HG03432 (cell line): ENCODE measurements at regions not wholly inside any gene's neighbourhood (a gene's known extent, or its start where the extent isn't known, plus 50 kb on each side); places are given as distances from the start of the nearest gene placed in this dataset.

Experiments used
- ATAC-seq: cut with Tn5 transposase; IDR thresholded peaks from one replicate; pipeline ENCODE4 v1.9.1; 2021; ENCODE audit warnings: mild to moderate bottlenecking, moderate library complexity; ENCODE audit not compliant: unreplicated experiment

DNA sequence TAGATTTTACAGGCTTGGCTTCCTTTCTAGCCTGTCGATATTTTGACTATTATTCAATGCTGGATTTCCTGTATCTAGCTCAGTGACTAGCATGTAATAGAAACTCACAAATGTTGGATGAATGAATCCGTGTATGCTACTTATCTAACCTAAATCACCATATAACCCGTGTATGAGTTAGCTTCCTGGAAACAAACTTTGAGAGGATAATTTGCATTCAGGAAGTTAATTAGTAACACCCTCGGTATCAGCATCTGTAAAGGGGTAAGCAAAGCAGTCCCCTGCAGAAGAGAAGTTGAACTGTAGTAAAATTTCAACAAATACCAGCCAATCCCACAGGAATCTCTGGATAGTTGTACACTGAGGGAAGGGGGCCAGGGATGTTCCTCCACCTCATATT lies 269.4 kb upstream of the LRATD1 start:
- ATAC-seq = no peak

DNA sequence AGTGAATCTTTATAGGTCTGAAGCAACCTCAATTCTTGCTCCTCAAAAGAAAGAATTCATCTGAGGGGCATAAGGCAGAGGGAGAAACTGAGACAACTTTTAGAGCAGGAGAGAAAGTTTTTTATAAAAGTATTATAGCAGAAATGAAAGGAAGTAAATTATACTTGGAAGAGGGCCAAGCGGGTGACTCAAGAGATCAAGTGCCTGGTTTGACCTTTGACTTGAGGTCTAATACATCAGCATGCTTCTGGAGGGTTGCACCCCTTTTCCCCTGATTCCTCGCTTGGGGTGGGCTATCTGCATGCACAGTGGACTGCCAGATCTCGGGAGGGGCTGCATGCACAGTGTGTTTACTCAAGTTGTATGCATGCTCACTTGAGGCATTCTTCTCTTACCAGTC lies 268.5 kb upstream of the LRATD1 start:
- ATAC-seq = no peak

DNA sequence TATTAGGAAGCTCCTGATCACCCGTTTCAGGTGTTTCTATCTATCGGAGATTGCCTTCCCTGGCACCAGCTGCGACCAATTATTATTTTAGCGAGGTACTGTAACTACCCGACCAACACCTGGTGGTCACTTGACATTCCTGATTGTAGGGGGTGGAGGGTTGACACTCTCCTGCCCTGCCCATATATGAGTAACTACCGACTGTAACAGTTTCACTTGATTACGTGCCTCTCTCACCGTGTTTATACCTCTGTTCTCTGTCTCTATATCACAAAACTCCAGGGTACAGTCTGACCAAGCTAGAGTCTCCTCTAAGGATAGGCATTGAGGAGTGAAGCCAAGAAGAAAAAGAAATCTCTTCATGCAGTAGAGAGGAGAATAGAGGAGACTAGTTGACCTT lies 268.0 kb upstream of the LRATD1 start:
- no peak for ATAC-seq

DNA sequence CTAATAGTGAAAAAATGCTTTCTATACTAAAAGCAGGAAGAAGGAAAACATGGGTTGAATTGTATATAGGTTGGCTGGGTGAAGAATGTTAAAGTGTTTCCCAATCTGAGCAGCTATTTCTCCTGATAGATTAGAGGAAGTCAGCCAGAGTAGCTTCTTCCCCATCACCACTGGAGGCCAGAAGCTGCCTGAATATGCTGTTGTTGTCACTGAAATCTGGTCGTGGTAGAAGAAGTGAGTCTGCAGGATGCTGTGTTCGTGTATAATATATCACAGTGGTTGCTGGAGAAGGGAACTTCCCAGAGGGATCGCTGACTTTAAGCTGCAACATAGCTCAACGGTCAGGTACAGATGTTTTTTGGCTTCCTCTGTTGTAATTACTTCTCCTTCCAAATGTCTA lies 247.5 kb upstream of the LRATD1 start:
- no peak for ATAC-seq

DNA sequence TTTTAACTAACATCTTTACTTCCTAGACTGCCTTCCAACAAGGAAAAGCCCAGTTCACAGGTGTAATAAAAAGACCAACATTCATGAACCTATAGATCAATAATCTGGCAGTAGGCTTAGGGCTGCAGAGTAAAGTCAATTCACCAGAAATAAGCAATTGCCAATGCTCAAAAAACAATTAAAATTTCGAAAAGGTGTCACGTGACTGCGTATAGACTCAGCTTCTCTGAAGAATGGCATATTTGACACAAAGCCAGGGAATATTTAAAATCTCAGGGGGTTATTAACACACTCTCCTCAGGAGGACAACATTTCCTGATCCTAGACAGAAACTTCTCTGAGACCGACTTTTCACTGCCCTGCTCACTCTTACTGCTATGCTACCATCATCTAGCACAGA lies 245.2 kb upstream of the LRATD1 start:
- no peak for ATAC-seq

DNA sequence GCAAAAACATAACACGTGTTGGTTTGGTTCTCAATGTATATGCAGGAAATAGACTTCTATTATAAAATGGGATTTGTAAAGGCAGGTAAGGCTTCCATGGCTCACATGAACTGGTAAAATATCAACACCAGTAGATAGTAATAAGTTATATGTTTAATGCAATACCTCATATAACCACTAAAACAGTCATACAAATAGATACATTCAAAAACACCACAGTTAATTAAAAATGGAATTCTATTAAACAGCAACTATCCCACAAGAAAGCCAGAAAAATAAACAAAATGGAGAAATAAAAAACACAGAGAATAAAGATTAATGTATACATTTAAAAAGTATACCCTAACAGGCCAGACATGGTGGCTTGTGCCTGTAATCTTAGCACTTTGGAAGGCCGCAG lies 243.8 kb upstream of the LRATD1 start:
- ATAC-seq = no peak

DNA sequence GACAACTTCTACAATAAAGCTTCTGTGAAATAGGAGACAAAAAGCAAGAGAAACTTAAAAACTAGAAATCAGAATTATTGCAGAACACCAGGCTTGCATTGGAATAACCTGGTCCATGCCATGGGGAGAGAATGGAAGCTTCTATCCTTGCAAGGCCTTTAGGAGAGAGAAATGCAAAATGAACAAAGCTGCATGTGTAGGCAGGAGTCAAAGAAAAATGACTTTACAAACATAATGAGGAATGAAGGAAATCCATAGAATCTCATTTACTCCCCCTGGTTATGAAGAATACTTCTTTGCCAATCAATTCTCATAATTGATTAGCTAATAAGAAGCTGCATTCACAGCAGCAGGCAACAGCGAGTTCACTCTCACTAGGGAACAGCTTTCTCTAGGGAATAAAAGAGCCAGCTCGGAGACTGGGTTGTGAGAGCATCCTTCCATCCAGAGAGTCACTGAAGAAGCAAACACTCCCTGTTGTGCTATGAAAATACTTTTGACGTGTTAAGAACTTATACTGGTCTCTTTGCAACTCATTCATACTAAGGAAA lies 235.9 kb upstream of the LRATD1 start:
- ATAC-seq = no peak

DNA sequence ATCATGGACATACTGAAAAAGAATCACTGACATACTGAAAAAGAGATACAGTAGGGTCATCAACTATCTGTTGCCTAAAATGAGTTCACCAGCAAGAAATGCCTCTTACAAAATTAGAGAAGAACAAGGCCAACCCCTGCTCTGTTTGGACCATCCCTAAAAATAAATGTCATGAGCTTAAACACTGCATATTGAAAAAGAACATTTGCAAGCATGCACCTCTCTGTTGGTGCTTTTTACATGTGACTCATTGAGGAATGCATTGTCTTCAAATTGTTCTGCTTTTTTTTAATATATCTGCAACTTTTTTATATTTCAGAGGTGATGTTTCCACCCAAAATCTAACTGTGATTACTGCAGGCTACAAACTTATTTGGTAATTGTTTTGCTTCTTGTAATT lies 233.9 kb upstream of the LRATD1 start:
- ATAC-seq = no peak

DNA sequence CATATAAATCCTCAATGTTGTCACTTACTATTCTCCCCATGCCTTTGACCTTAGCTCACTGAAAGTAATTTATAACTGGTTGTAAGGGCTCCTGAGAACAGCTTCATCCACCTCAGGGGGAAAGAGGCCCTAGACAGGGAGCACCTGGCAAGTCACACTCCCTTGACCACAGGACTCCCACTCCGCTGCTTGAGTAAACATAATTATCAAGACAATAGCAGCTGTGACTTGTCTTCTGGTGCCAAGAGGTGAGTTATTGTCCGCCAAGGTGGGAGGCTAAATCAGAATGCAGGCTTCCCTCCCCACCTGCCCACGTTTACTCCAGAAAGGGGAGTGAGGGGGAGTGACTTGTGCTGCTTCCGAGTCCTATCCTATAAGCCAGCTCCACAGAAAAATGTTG lies 230.6 kb upstream of the LRATD1 start:
- ATAC-seq = peak; percentile 51

DNA sequence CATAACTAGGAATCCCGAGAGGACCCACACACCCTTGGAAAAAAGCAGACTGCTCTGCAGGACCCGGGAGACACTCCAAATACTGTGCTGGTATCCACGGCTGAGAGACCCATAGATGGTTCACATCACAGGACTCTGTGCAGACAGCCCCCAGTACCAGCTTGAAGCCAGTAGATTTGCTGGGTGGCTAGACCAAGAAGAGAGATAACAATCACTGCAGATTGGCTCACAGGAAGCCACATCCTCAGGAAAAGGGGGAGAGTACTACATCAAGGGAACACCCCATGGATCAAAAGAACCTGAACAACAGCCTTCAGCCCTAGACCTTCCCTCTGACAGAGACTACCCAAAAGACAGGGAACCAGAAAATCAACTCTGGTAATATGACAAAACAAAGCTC lies 223.8 kb upstream of the LRATD1 start:
- no peak for ATAC-seq

DNA sequence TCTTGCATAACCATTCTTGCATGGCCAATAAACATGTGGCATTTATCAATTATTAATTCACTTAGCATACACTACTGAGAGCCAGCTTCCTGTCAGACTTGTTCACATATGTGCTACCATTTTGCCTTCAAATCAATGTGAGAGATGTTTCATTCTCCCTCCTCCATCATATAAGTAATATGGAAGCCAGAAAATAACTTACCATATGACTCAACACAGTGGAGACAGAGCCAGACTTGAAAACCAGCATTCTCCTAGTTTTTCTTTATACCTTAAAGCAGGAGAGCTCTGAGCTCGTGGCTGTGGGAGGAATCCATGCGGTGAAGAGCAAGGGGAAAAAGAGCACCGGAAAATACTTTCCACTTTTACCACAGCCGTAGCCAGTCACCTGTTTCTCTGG lies 215.0 kb upstream of the LRATD1 start:
- no peak for ATAC-seq

DNA sequence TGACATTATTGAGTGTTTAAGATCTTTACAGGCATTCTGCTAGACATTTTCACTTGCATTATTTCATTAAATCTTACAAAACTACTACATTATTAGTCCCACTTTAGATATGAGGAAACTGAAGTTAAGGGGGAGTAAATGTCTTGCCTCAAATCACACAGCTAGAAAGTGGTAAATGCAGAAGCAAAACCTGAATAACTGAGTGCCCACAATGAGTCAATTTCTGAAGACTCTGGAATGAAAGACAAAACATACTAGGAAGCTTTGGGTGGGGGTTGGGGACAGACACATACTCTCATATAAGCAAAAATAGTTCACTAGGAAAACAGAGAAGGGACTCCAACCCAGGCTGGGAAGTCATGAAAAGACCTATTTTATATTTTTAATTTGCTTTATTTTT lies 214.4 kb upstream of the LRATD1 start:
- no peak for ATAC-seq

DNA sequence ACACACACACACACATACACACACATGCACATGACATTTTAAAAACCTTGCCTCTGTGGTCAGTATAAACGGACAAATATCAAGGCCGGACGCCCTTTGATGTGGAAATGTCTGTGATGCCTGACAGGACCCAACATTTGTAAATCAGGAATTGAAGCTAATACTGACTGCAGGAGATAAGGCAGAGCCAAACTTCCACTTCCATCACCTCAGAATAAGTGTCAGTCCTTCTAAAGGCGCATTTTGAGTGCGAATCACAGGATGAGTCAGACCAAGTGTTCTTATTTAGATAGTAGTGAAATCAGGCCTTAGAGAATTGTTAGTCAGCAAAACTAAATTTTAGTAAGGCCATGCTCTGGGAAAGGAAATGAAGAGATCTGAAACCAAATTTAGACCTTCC lies 211.7 kb upstream of the LRATD1 start:
- peak; percentile 27 for ATAC-seq

DNA sequence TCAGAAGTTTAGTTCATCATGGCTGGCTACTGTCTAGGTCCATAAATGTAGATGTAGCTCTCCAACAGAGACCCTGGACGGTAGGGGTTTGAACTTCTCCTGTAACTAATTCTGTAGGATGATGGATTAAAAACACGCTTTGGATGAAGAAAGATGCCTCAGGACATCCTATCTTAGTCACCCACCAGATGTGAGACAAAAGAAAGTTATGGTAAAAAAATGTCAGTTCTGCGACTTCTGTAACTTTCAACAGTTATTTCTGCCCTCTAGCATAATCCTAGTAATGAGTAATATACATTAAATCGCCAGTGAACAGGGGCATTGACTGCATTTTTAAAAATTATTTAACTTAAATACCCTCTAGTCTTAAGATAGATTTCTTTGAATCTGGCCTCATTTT lies 210.1 kb upstream of the LRATD1 start:
- no peak for ATAC-seq

DNA sequence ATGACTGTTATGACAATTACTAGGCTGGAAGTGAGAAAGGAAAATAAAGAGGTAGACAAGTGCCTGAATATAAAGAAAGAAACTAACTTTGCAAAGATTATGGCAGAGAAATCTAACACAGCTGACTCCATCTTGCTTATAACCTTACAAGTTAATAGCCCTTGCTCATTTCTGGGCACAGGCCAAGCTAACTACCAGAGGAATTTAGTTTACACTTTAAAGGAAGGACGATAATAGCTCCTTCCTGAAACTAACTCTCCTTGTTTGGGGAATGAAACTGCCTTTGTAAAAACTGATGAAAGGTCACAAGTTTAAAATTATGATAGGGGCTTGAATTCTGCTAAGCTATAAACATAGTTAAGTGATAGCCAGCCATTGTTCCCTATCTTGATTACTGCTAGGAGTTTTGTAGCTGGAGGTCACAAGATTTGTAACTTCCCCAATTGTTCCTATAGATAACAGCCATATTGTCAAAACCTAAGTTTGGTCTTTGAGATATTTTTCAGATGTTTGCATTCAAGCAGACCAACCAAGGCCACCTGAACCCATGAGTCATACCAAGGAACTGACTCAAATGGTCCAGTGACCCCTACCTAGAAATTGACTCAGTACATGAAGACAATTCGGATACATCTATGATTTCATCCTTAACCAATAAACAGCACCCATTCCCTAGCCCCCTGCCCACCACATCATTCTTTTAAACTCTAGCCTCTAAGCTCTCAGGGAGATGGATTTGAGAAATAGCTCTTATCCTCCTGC lies 209.2 kb upstream of the LRATD1 start:
- ATAC-seq = peak; percentile 35

DNA sequence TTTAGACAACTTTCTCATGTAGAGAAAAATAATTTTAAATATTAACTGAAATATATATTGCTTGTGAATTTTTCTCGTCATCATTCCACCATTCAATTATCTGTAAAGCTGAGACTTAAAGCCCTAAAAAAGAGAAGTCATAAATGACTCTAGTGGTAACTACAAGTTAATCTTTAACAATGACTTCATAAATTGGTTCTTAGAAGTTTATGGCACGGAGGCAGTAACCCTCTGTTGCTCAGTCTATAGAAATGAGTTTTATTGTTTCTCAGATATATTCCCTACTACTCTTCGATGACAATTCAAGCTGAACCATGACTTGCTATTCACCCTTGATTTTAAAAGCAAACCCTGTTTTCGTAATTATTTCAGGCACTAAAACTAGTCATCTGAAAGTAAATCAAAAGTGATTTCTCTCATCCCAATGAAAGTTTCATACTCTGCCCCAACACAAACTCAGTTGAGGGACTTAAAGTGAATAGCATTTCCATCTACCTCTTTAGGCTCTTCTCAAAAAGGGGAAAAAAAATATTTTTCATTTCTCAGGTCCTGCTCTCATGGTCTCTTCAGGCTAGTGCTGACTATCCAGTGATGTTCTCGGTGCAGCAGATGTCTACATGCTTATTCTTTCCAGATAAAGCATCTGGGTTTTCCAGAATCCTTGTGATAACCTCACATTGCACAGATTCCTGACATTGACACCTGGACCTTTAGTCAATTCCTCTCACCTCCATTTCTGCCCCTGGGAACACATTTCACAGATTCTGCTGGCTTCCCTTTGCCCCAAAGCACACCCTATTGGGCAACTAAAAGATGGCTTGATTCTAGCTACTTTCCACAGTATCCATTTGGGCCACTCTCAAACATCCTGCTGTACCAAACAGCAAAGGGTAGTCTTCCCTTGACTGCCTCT lies 207.8 kb upstream of the LRATD1 start:
- peak; percentile 74 for ATAC-seq

DNA sequence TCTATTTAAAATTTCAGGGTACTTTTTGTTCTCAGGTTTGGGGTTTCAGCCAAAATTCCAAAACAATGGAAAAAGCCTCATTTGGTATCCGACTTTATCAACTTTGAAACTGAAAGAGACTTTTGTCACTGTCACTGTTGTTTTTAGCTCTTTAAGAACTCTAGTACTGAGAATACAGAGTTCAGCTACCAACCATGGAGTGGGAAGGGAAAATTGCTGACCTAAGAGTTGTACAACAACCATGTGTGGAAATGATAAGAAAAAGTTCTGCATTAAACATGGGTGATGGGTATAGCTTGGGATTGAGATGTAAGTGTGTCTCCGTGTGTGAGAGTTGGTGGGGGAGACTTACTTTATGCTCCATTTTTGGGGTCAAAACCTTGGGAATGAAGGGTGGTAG lies 206.6 kb upstream of the LRATD1 start:
- no peak for ATAC-seq

DNA sequence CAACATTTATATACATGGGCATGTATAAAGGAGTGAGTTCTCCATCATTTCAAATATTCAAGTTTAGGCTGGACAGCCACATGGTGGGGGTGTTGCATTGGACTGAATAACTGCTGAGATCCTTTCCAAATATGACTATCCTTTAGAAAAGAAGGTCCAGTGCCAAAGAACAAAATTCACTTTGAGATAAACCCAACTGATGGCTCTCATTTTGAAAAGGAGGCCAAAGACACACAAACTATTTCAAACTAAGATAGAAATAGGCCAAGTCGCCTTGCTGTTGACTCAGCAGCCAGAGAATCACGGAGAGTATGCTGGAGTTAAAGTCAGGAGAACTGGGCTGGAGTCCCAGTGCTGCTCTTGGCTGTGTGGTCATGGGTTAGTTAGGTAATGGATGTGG lies 204.5 kb upstream of the LRATD1 start:
- no peak for ATAC-seq

DNA sequence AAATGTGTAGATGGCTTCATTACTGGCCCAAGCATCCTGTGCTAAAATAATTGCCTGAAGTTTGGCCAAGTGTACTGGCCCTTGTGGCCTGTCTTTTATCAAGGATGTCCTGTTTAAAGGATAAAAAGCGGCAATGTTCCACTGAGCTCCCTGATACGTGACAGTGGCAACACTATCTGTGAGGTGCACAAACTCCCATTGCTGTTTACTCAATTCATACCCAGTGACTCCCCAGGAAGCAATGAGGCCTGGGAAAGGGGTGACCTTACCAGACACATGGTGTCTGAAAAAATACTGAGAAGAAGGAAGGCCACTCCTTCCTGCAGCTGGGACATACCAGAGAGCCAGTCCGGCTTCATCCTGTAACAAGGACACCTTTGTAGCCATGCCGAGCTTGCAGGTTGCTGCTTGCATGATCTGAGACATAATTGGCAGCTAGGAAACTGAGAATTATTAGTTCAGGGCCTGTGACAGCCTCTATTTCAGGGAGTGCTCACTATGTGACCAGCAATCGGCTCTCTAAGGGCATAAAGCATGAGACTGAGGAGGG lies 198.5 kb upstream of the LRATD1 start:
- no peak for ATAC-seq

DNA sequence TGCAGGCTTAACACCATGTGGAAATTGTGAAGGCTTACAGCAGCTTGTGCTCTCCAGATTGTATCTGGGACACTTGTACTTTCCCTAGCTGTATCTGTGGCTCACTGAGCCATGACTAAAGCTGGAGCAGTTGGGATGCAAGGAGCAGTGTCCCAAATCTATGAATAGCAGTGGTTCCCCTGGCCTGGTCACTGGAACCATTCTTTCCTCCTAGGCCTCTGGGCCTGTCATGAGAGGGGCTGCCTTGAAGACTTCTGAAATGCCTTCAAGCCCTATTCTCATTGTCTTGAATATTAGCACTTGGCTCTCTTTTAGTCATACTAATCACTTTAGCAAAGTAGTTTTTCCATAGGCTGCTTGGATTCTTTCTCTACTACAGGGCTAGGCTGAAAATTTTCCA lies 186.8 kb upstream of the LRATD1 start:
- no peak for ATAC-seq

DNA sequence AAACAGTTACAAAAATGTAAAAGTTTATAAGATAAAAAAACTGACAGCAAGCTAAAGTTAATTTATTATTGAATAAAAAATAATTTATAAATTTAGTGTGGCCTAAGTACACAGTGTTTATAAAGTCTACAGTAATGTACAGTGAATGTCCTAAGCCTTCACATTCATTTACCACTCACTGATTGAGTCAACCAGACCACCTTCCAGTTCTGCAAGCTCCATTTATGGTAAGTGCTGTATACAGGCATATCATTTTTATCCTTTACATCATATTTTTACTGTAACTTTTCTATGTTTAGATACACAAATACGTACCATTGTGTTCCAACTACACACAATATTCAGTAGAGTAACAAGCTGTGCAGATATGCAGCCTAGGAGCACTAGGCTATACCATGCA lies 184.2 kb upstream of the LRATD1 start:
- ATAC-seq = no peak

DNA sequence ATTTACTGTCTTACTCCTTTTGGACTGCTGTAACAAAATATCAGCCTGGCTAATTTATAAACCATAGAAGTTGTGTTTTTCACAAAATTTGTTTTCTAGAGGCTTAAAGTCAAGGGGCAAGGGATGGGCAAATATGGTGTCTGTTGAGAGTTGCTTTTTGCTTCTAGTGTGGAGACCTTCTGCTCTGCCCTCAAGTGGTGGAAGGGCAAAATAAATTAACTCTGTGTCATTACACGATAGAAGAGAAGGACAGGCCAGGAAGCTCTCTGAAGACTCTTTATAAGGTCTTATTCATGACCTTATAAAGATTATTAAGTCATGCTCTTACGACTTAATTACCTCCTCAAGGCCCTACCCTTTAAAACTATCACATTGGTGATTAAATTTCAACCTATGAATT lies 181.2 kb upstream of the LRATD1 start:
- ATAC-seq = no peak
